WTC11 (cell line): ENCODE measurements at regions not wholly inside any gene's neighbourhood (a gene's known extent, or its start where the extent isn't known, plus 50 kb on each side); places are given as distances from the start of the nearest gene placed in this dataset.

ENCODE experiments used
- ATAC-seq: fragments of 200-7000 bp; cut with Tn5 transposase; 2 replicates; pipeline ENCODE4 v1.10.0; 2021; ENCODE audit warnings: mild to moderate bottlenecking, moderate library complexity
- CTCF ChIA-PET: fragments of 300-600 bp; sonication (Branson Sonifier 250); formaldehyde crosslinking; loops from one replicate; lab custom pipeline; 2021; ENCODE audit warnings: antibody characterized with exemption; lab: Charles Lee
- POLR2A ChIA-PET: fragments of 350-600 bp; sonication (Branson Sonifier 250); formaldehyde crosslinking; loops from one replicate; lab custom pipeline; 2021; ENCODE audit warnings: antibody characterized with exemption; lab: Charles Lee
- DNase-seq: peaks from one replicate; pipeline ENCODE4 v3.0.0; 2021; ENCODE audit warnings: low spot score
- H3K27ac Mint-ChIP-seq: 2 replicates; pipeline ENCODE4 v1.8.0; 2021; ENCODE audit warnings: mixed read lengths
- H3K27me3 Mint-ChIP-seq: 2 replicates; pipeline ENCODE4 v1.8.0; 2021; ENCODE audit warnings: low read depth, mild to moderate bottlenecking, moderate library complexity, mixed read lengths
- H3K36me3 Mint-ChIP-seq: 2 replicates; pipeline ENCODE4 v1.8.0; 2021; ENCODE audit warnings: mixed read lengths
- H3K4me1 Mint-ChIP-seq: 2 replicates; pipeline ENCODE4 v1.8.0; 2022; ENCODE audit warnings: mixed read lengths
- H3K4me3 Mint-ChIP-seq: 2 replicates; pipeline ENCODE4 v1.8.0; 2021; ENCODE audit warnings: mild to moderate bottlenecking, moderate library complexity, mixed read lengths
- H3K9me3 Mint-ChIP-seq: 2 replicates; pipeline ENCODE4 v1.8.0; 2021; ENCODE audit warnings: mixed read lengths
- ATF1 ChIP-seq: sonication (generic); formaldehyde crosslinking; IDR thresholded peaks from 2 replicates; pipeline ENCODE4 v1.8.1; 2023; ENCODE audit warnings: mild to moderate bottlenecking, moderate library complexity, missing genetic modification reagents
- EMX1 ChIP-seq: fragments of 250-450 bp; sonication (Bioruptor Pico); IDR thresholded peaks from 2 replicates; pipeline ENCODE4 v1.8.0; 2021; ENCODE audit warnings: mild to moderate bottlenecking
- GABPB1 ChIP-seq: sonication (generic); formaldehyde crosslinking; IDR thresholded peaks from 2 replicates; pipeline ENCODE4 v1.8.1; 2023; ENCODE audit warnings: mild to moderate bottlenecking, missing genetic modification reagents
- IRF1 ChIP-seq: sonication (generic); formaldehyde crosslinking; IDR thresholded peaks from 2 replicates; pipeline ENCODE4 v1.8.0; 2023; ENCODE audit warnings: missing genetic modification reagents
- KAT7 ChIP-seq: sonication (generic); formaldehyde crosslinking; IDR thresholded peaks from 2 replicates; pipeline ENCODE4 v1.8.1; 2023; ENCODE audit warnings: missing genetic modification reagents, mild to moderate bottlenecking, borderline replicate concordance
- NFYB ChIP-seq: sonication (generic); formaldehyde crosslinking; conservative IDR thresholded peaks from 2 replicates; pipeline ENCODE4 v1.8.0; 2022; ENCODE audit warnings: low read depth, missing genetic modification reagents
- NR2C2 ChIP-seq: sonication (generic); formaldehyde crosslinking; IDR thresholded peaks from 2 replicates; pipeline ENCODE4 v1.8.0; 2022; ENCODE audit warnings: mild to moderate bottlenecking, missing genetic modification reagents
- RORB ChIP-seq: fragments of 250-450 bp; sonication (Bioruptor Pico); IDR thresholded peaks from 2 replicates; pipeline ENCODE4 v1.9.0; 2021; ENCODE audit warnings: mild to moderate bottlenecking
- TCF7 ChIP-seq: sonication (generic); formaldehyde crosslinking; IDR thresholded peaks from 2 replicates; pipeline ENCODE4 v1.8.0; 2022; ENCODE audit warnings: mild to moderate bottlenecking, low read depth, missing genetic modification reagents, moderate library complexity
- ZMAT4 ChIP-seq: fragments of 250-450 bp; sonication (Bioruptor Pico); IDR thresholded peaks from 2 replicates; pipeline ENCODE4 v1.9.0; 2021; ENCODE audit warnings: mild to moderate bottlenecking
- ZNF219 ChIP-seq: sonication (generic); formaldehyde crosslinking; IDR thresholded peaks from 2 replicates; pipeline ENCODE4 v1.8.0; 2023; ENCODE audit warnings: missing genetic modification reagents, mild to moderate bottlenecking, borderline replicate concordance
- ZNF317 ChIP-seq: sonication (generic); formaldehyde crosslinking; IDR thresholded peaks from 2 replicates; pipeline ENCODE4 v1.8.1; 2023; ENCODE audit warnings: low read depth, mild to moderate bottlenecking, moderate library complexity, missing genetic modification reagents, borderline replicate concordance
- ZNF671 ChIP-seq: fragments of 250-450 bp; sonication (Bioruptor Pico); IDR thresholded peaks from 2 replicates; pipeline ENCODE4 v1.8.0; 2021; ENCODE audit warnings: mild to moderate bottlenecking
- TF ChIP-seq, protein P1 (sequence below): sonication (generic); formaldehyde crosslinking; IDR thresholded peaks from 2 replicates; pipeline ENCODE4 v1.8.0; 2023; ENCODE audit warnings: missing genetic modification reagents, mild to moderate bottlenecking, borderline replicate concordance
- TF ChIP-seq, protein P2 (sequence below): fragments of 250-450 bp; sonication (Bioruptor Pico); conservative IDR thresholded peaks from 2 replicates; pipeline ENCODE4 v1.9.0; 2021; ENCODE audit warnings: mild to moderate bottlenecking
- TF ChIP-seq, protein P3 (sequence below): sonication (generic); formaldehyde crosslinking; IDR thresholded peaks from 2 replicates; pipeline ENCODE4 v1.8.0; 2022; ENCODE audit warnings: mild to moderate bottlenecking, missing genetic modification reagents

GRCh38 chr14:54172114-54172513 lies 215.5 kb upstream of the BMP4 start:
- no peak overlapping the region for H3K27ac Mint-ChIP-seq
- CTCF ChIA-PET, result interaction anchor here (1.3 to 1.4 kb wide), 2 partner anchors 157 to 176 kb away, joined by 5 to 7 read pairs; no protein-coding TSS in a partner anchor
- POLR2A ChIA-PET, result interaction anchor here (0.9 kb wide), 1 partner anchor 218 kb away, joined by 3 read pairs; no protein-coding TSS in a partner anchor

GRCh38 chr14:54172562-54172961 lies 215.9 kb upstream of the BMP4 start:
- Mint-ChIP-seq H3K27me3 (no peaks in the 10 kb centered on the region), H3K36me3 (no peaks in the 10 kb centered on the region), H3K27ac (no peak overlapping the region), H3K9me3 (no peaks in the 10 kb centered on the region), H3K4me3 (no peak overlapping the region), H3K4me1 (no peaks in the 10 kb centered on the region)
- TF ChIP-seq ZNF671 (CRISPR knock-in tag) (no peak), RORB (CRISPR knock-in tag) (no peak), ATF1 (CRISPR knock-in tag) (no peak), EMX1 (CRISPR knock-in tag) (no peak)
- TF ChIP-seq, protein P1, sequence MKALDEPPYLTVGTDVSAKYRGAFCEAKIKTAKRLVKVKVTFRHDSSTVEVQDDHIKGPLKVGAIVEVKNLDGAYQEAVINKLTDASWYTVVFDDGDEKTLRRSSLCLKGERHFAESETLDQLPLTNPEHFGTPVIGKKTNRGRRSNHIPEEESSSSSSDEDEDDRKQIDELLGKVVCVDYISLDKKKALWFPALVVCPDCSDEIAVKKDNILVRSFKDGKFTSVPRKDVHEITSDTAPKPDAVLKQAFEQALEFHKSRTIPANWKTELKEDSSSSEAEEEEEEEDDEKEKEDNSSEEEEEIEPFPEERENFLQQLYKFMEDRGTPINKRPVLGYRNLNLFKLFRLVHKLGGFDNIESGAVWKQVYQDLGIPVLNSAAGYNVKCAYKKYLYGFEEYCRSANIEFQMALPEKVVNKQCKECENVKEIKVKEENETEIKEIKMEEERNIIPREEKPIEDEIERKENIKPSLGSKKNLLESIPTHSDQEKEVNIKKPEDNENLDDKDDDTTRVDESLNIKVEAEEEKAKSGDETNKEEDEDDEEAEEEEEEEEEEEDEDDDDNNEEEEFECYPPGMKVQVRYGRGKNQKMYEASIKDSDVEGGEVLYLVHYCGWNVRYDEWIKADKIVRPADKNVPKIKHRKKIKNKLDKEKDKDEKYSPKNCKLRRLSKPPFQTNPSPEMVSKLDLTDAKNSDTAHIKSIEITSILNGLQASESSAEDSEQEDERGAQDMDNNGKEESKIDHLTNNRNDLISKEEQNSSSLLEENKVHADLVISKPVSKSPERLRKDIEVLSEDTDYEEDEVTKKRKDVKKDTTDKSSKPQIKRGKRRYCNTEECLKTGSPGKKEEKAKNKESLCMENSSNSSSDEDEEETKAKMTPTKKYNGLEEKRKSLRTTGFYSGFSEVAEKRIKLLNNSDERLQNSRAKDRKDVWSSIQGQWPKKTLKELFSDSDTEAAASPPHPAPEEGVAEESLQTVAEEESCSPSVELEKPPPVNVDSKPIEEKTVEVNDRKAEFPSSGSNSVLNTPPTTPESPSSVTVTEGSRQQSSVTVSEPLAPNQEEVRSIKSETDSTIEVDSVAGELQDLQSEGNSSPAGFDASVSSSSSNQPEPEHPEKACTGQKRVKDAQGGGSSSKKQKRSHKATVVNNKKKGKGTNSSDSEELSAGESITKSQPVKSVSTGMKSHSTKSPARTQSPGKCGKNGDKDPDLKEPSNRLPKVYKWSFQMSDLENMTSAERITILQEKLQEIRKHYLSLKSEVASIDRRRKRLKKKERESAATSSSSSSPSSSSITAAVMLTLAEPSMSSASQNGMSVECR, result no peak
- TF ChIP-seq, protein P2, sequence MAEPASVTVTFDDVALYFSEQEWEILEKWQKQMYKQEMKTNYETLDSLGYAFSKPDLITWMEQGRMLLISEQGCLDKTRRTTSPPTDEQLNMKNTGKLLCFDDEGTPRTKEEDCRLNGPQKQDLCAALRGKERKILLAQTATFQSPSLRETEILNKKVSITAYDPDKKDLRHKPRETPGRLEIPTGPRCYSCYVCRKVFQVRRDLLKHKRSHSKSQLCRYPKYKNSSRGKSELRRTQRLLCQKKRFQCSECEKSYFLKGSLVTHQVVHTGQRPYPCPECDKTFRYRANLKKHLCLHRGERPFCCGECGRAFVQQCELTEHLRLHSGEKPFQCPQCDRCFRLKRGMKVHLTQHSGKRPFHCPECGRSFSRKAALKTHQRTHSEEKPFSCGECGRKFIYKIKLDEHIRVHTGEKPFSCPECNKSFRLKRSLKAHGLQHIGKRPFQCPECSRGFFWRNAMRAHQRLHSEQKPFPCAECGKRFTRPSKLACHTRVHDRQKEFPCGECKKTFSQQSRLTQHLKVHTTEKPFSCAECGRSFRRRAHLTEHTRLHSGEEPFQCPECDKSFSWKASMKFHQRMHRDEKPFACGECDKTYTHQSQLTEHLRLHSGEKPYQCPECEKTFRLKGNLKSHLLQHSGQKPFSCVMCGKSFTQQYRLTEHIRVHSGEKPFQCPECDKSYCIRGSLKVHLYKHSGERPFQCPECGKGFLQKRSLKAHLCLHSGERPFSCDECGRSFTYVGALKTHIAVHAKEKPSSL (CRISPR knock-in tag), result no peak
- ChIA-PET CTCF (interaction anchor here (1.4 to 3.5 kb wide), 2 partner anchors 175 to 217 kb away, joined by 7 to 27 read pairs; partner anchors contain the start of gene BMP4), POLR2A (interaction anchor here (0.9 kb wide), 1 partner anchor 219 kb away, joined by 3 read pairs; no protein-coding TSS in a partner anchor)
- no peak for ATAC-seq
- DNase-seq, result no peak

More at GRCh38 chr14:54172114-54172513, 215.5 kb upstream of the BMP4 start:
- ATAC-seq, result no peak
- H3K4me1 Mint-ChIP-seq, result no peaks in the 10 kb centered on the region
- TF ChIP-seq GABPB1 (CRISPR knock-in tag) (no peak), ZMAT4 (no peak), NR2C2 (CRISPR knock-in tag) (no peak), ZNF219 (CRISPR knock-in tag) (no peak), KAT7 (CRISPR knock-in tag) (no peak), TCF7 (no peak), IRF1 (CRISPR knock-in tag) (no peak), ZNF317 (CRISPR knock-in tag) (no peak), NFYB (no peak), ZNF671 (CRISPR knock-in tag) (no peak)
- TF ChIP-seq, protein P3, sequence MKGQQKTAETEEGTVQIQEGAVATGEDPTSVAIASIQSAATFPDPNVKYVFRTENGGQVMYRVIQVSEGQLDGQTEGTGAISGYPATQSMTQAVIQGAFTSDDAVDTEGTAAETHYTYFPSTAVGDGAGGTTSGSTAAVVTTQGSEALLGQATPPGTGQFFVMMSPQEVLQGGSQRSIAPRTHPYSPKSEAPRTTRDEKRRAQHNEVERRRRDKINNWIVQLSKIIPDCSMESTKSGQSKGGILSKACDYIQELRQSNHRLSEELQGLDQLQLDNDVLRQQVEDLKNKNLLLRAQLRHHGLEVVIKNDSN, result no peak
- TF ChIP-seq, all 79 proteins: peak for 0
- H3K36me3 Mint-ChIP-seq, result no peaks in the 10 kb centered on the region
- DNase-seq, result no peak
- H3K27me3 Mint-ChIP-seq, result no peaks in the 10 kb centered on the region
- H3K9me3 Mint-ChIP-seq, result no peaks in the 10 kb centered on the region
- no peak overlapping the region for H3K4me3 Mint-ChIP-seq
